ENCODE measurements at regions not wholly inside any gene's neighbourhood (a gene's known extent, or its start where the extent isn't known, plus 50 kb on each side); places are given as distances from the start of the nearest gene placed in this dataset.

DNA sequence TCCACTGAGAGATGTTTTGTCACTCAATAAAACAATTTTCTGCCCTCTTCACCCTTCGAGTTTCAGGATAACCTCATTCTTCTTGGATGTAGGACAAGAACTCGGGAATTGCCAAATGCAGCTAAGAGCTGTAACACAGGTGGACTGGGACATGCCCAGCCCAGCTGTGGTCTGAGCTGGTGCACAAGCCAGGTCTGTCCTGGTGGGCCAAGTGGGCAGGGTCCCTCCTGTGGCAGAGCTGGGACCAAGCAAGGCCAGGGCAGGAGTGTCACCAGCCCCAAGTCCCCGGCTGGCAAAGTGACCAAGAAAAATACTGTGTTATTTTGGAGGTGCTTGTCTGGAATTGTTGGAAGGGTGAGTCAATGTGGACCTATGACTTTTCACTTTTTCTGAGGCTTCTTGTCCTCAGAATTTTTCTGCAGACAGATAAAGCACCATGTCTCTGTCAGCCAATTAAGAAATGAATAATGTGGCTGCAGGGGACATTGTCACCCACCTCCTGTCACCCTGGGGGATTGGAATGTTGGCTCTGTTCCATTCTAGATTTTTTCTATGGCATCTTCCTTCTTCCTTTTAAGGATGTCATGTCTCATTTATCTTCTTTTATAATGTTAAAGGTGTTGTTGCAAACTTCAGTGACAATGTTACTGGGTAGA lies 645.2 kb upstream of the EPHA6 start:
- no peak overlapping the region for H3K27ac Mint-ChIP-seq
- peaks cover 8% of the 10 kb centered on the region for H3K9me3 Mint-ChIP-seq
- ATAC-seq (replicated peaks): no peak
- H3K27me3 Mint-ChIP-seq: no peaks in the 10 kb centered on the region
- H3K4me3 Mint-ChIP-seq: no peak overlapping the region
- no peaks in the 10 kb centered on the region for H3K36me3 Mint-ChIP-seq (ENCODE audit: low read depth)
- H3K4me1 Mint-ChIP-seq: no peaks in the 10 kb centered on the region

DNA sequence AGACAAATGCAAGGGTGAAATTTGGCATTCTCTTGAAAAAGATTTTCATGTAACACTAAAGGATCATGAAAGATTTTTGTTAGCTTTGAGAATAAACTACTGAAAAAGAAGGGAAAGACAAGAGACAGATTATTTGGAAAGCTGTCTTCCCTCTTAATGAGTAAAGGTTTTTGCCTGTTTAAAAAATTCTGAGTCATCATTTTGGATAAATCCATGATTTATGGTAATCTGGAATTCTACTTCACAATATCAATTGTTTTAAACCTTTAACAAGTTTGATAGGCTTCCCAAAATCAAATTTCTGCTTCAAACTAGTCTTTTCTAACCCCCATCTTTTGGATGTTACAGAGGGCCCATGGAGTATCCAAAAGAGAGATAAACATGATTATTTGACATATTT lies 641.5 kb upstream of the EPHA6 start:
- Mint-ChIP-seq H3K4me1 (no peaks in the 10 kb centered on the region), H3K27ac (no peak overlapping the region)

DNA sequence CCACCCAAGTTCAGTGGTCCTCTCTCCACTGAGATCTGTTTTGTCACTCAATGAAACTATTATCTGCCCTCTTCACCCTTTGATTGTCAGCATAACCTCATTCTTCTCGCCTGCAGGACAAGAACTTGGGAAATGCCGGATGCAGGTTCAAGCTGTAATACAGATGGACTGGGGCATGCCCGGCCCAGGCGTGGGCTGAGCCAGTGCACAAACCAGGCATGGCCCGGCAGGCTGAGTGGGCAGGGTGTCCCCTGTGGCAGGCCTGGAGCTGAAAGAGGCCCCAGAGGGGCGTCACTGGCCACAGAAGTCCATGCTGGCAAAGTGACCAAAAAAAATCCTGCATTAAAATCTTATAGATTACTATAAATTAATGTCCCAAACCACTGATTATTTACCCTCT lies 638.9 kb upstream of the EPHA6 start:
- Mint-ChIP-seq H3K27ac (no peak overlapping the region), H3K27me3 (no peaks in the 10 kb centered on the region), H3K4me3 (no peak overlapping the region), H3K9me3 (peaks cover 12% of the 10 kb centered on the region), H3K4me1 (no peaks in the 10 kb centered on the region), H3K36me3 (ENCODE audit: low read depth) (no peaks in the 10 kb centered on the region)
- ATAC-seq (replicated peaks): no peak

More for the DNA sequence above, 641.5 kb upstream of the EPHA6 start:
- no peak for ATAC-seq (replicated peaks)
- H3K4me3 Mint-ChIP-seq: no peak overlapping the region
- peaks cover 16% of the 10 kb centered on the region for H3K9me3 Mint-ChIP-seq
- no peaks in the 10 kb centered on the region for H3K27me3 Mint-ChIP-seq
- no peaks in the 10 kb centered on the region for H3K36me3 Mint-ChIP-seq (ENCODE audit: low read depth)

DNA sequence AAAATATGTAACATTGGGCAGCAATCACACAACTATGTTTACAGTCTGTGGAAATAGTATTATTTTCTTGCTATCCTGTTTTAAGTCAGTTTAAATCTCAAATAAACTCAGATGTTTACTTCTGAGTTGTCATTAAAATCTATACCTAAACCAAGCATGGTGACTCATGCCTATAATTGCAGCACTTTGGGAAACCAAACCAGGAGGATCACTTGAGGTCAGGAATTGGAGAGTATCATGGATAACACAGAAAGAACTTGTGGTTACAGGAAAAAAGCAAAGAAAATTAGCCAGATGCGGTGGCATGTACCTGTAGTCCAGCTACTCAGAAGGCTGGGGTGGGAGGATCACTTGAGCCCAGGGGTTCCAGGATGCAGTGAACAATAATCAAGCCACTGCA lies 631.6 kb upstream of the EPHA6 start:
- Mint-ChIP-seq H3K27ac (no peak overlapping the region), H3K4me3 (no peak overlapping the region), H3K36me3 (ENCODE audit: low read depth) (no peaks in the 10 kb centered on the region), H3K9me3 (peaks cover 9% of the 10 kb centered on the region), H3K27me3 (no peaks in the 10 kb centered on the region), H3K4me1 (no peaks in the 10 kb centered on the region)
- ATAC-seq (replicated peaks): no peak

GRCh38 chr3:96183871-96184270 lies 630.5 kb upstream of the EPHA6 start:
- no peaks in the 10 kb centered on the region for H3K36me3 Mint-ChIP-seq (ENCODE audit: low read depth)
- ATAC-seq (replicated peaks): no peak
- no peaks in the 10 kb centered on the region for H3K4me1 Mint-ChIP-seq
- H3K27ac Mint-ChIP-seq: no peak overlapping the region
- H3K9me3 Mint-ChIP-seq: peaks cover 9% of the 10 kb centered on the region
- H3K27me3 Mint-ChIP-seq: no peaks in the 10 kb centered on the region
- no peak overlapping the region for H3K4me3 Mint-ChIP-seq

- H3K27me3 Mint-ChIP-seq: no peaks in the 10 kb centered on the region
- no peaks in the 10 kb centered on the region for H3K36me3 Mint-ChIP-seq (ENCODE audit: low read depth)
- no peaks in the 10 kb centered on the region for H3K4me1 Mint-ChIP-seq
- H3K9me3 Mint-ChIP-seq: peaks cover 8% of the 10 kb centered on the region
- ATAC-seq (replicated peaks): no peak
- H3K27ac Mint-ChIP-seq: no peak overlapping the region
- no peak overlapping the region for H3K4me3 Mint-ChIP-seq
Observed at GRCh38 chr3:96190024-96190616, 624.3 kb upstream of the EPHA6 start.

- no peaks in the 10 kb centered on the region for H3K36me3 Mint-ChIP-seq (ENCODE audit: low read depth)
- H3K4me3 Mint-ChIP-seq: no peak overlapping the region
- no peak for ATAC-seq (replicated peaks)
- H3K27me3 Mint-ChIP-seq: no peaks in the 10 kb centered on the region
- H3K4me1 Mint-ChIP-seq: no peaks in the 10 kb centered on the region
- peaks cover 5% of the 10 kb centered on the region for H3K9me3 Mint-ChIP-seq
- no peak overlapping the region for H3K27ac Mint-ChIP-seq
Observed at GRCh38 chr3:96192966-96193550, 621.3 kb upstream of the EPHA6 start.

GRCh38 chr3:96200897-96201296 lies 613.5 kb upstream of the EPHA6 start:
- Mint-ChIP-seq H3K27ac (no peak overlapping the region), H3K27me3 (no peaks in the 10 kb centered on the region), H3K4me3 (no peak overlapping the region), H3K4me1 (no peaks in the 10 kb centered on the region), H3K36me3 (ENCODE audit: low read depth) (no peaks in the 10 kb centered on the region), H3K9me3 (peaks cover 19% of the 10 kb centered on the region)
- ATAC-seq (replicated peaks): no peak

- Mint-ChIP-seq H3K4me3 (no peak overlapping the region), H3K4me1 (no peaks in the 10 kb centered on the region), H3K36me3 (ENCODE audit: low read depth) (no peaks in the 10 kb centered on the region), H3K27me3 (no peaks in the 10 kb centered on the region), H3K27ac (no peak overlapping the region), H3K9me3 (peaks cover 19% of the 10 kb centered on the region)
- ATAC-seq (replicated peaks): no peak
Observed at GRCh38 chr3:96201463-96201862, 612.9 kb upstream of the EPHA6 start.

DNA sequence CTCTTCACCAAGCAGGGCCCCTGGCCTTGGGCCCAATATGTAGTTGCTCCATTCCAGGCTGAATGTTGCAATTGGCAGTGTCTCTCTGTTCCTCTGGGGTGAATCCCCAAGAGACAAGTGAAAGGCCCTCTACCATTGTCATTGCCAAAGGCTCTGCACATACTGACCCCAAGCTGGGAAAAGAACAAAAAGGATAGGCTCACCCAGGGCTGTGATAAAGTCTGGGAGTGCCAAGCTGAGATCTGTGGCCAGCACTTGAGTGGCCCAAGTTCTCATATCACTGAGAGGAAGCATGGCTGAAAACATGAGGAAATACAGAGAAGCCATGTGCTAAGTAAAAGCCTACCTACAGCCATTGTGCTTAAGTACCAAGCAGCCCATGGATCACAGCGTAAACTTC lies 612.2 kb upstream of the EPHA6 start:
- no peak for ATAC-seq (replicated peaks)
- no peak overlapping the region for H3K27ac Mint-ChIP-seq
- peaks cover 19% of the 10 kb centered on the region for H3K9me3 Mint-ChIP-seq
- H3K27me3 Mint-ChIP-seq: no peaks in the 10 kb centered on the region
- H3K4me3 Mint-ChIP-seq: no peak overlapping the region
- no peaks in the 10 kb centered on the region for H3K4me1 Mint-ChIP-seq
- no peaks in the 10 kb centered on the region for H3K36me3 Mint-ChIP-seq (ENCODE audit: low read depth)

- ATAC-seq (replicated peaks): no peak
Observed at GRCh38 chr3:96209699-96210098, 604.7 kb upstream of the EPHA6 start.

GRCh38 chr3:96213393-96213792 lies 601.0 kb upstream of the EPHA6 start:
- H3K4me1 Mint-ChIP-seq: no peaks in the 10 kb centered on the region
- H3K4me3 Mint-ChIP-seq: no peak overlapping the region
- H3K9me3 Mint-ChIP-seq: peaks cover 25% of the 10 kb centered on the region
- ATAC-seq (replicated peaks): no peak
- no peaks in the 10 kb centered on the region for H3K36me3 Mint-ChIP-seq (ENCODE audit: low read depth)
- H3K27me3 Mint-ChIP-seq: no peaks in the 10 kb centered on the region
- H3K27ac Mint-ChIP-seq: no peak overlapping the region

More at GRCh38 chr3:96209699-96210098, 604.7 kb upstream of the EPHA6 start:
- Mint-ChIP-seq H3K4me1 (no peaks in the 10 kb centered on the region), H3K27ac (no peak overlapping the region), H3K9me3 (peaks cover 9% of the 10 kb centered on the region), H3K27me3 (no peaks in the 10 kb centered on the region), H3K36me3 (ENCODE audit: low read depth) (no peaks in the 10 kb centered on the region), H3K4me3 (no peak overlapping the region)

GRCh38 chr3:96214941-96215340 lies 599.5 kb upstream of the EPHA6 start:
- Mint-ChIP-seq H3K4me3 (no peak overlapping the region), H3K27me3 (no peaks in the 10 kb centered on the region), H3K36me3 (ENCODE audit: low read depth) (no peaks in the 10 kb centered on the region), H3K4me1 (no peaks in the 10 kb centered on the region), H3K9me3 (peaks cover 22% of the 10 kb centered on the region), H3K27ac (no peak overlapping the region)
- ATAC-seq (replicated peaks): no peak

- H3K4me1 Mint-ChIP-seq: no peaks in the 10 kb centered on the region
- ATAC-seq (replicated peaks): no peak
- peaks cover 5% of the 10 kb centered on the region for H3K9me3 Mint-ChIP-seq
- no peak overlapping the region for H3K27ac Mint-ChIP-seq
- H3K27me3 Mint-ChIP-seq: no peaks in the 10 kb centered on the region
- H3K36me3 Mint-ChIP-seq (ENCODE audit: low read depth): no peaks in the 10 kb centered on the region
- no peak overlapping the region for H3K4me3 Mint-ChIP-seq
Observed at GRCh38 chr3:96225494-96225893, 588.9 kb upstream of the EPHA6 start.

- no peaks in the 10 kb centered on the region for H3K27me3 Mint-ChIP-seq
- peaks cover 9% of the 10 kb centered on the region for H3K9me3 Mint-ChIP-seq
- H3K36me3 Mint-ChIP-seq (ENCODE audit: low read depth): no peaks in the 10 kb centered on the region
- H3K4me3 Mint-ChIP-seq: no peak overlapping the region
- ATAC-seq (replicated peaks): no peak
- no peak overlapping the region for H3K27ac Mint-ChIP-seq
- H3K4me1 Mint-ChIP-seq: no peaks in the 10 kb centered on the region
Observed at GRCh38 chr3:96233679-96234078, 580.7 kb upstream of the EPHA6 start.

All from activated T-helper 17 cell treated with anti-CD3 and anti-CD28 coated beads, Interleukin-2, amount 50 U/mL, for 72 hours (primary cell).